NOMO-1 (cell line): ENCODE measurements at regions not wholly inside any gene's neighbourhood (a gene's known extent, or its start where the extent isn't known, plus 50 kb on each side); places are given as distances from the start of the nearest gene placed in this dataset.
"Not testable (repeated sequence)": the region's sequence is repeated elsewhere in the genome, so short reads cannot be mapped to it uniquely, and the experiment has no call there.

ENCODE experiments used
- DNase-seq, 2 experiments: peaks; one replicate each; lab custom pipeline; 2025; ENCODE audit not compliant: unreplicated experiment in 2 of 2; lab: John Stamatoyannopoulos, UW

DNA sequence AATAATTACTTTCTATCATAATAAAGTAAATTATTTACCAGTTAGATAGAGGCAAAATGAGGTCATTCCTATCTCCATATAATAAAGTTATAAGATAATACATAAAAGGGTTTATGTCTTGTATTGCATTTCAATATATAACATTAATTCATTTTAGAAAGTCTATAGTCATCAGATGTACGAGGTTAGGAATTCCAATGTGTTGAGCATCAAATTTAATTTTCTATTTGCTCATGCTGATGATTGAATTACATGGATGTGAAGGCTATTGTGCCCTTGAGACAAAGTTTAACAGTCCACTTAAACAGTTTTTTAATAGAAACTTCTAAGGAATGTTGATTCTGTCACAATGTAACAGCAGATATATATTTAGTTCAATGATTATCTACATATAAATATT is 678.3 kb upstream of the LRRN3 start:
- no peak for DNase-seq

DNA sequence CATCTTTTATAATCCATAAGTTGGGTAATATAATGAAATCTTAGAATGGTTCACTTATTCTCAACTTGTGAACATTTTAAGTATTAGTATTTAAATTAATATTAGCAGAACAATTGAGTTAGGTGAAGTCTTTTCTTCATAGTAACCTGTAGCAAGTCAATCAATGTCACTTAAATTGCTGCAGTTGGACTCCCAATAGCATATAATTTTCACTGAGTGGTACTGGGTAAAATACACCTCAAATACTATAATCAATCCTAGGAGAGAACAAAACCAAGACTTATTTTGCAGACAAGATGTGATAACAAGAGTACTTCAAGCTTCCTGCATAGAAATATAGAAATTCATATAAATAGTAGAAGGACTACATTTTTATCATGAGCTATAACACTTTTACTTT is 677.9 kb upstream of the LRRN3 start:
- no peak for DNase-seq

GRCh38 chr7:110417611-110418010 is 673.3 kb upstream of the LRRN3 start:
- no peak for DNase-seq

GRCh38 chr7:110418659-110419280 is 672.2 kb upstream of the LRRN3 start:
- DNase-seq = no peak

GRCh38 chr7:110420788-110421187 is 670.1 kb upstream of the LRRN3 start:
- DNase-seq = no peak

DNA sequence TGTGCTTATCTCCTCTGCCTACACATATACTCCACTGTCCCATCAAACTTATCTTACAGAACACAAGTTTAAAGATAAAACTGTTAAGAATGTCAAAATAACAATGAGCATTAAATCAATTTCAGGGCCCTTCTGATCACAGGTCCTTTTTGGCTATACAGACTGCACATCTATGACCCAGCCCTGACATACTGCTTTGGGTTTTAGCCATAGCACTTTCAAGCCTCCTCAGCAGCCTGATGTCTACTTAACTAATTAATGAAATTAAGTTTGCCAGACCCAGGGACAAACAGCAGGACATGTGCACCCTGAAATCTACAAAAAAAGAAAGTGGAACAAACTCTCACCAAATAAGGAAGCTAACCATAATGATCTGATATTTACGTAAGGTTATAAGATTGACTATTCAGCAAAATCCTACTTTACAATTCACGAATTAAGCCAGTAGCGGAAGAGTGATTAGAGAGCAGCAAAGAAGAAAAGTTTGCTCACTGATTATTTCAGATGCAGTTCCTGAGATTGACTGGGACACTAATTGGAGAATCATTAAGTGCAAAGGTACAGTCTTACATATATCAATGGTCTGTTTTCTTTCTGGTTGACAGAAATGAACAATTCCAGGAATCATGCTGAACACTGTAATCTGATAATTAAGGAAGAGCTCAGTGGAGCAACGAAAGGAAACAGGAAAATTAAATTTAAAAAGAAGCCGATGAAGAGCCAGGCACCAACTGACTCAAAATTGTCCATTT is 669.3 kb upstream of the LRRN3 start:
- no peak for DNase-seq

DNA sequence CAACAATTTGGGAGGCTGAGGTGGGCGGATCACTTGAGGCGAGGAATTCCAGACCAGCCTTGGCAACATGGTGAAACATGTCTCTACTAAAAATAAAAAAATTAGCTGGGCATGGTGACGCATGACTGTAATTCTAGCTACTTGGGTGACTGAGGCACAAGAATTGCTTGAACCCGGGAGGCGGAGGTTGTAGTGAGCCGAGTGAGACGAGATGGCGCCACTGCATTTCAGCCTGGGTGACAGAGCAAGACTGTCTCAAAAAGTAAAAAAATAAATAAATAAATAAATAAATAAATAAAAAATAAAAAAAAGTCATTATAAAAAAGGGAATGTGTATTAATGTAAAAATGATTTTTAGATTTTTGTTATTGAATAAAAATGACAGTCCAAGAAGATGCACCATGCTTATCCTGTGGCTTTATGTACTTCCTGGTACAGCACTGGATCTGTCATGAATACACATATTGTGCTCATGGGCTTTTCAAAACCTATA is 658.8 kb upstream of the LRRN3 start:
- DNase-seq = no peak

- not testable (repeated sequence) for DNase-seq
Measured at GRCh38 chr7:110438926-110439325, 652.0 kb upstream of the LRRN3 start.

- no peak for DNase-seq
Measured at GRCh38 chr7:110442381-110442837, 648.5 kb upstream of the LRRN3 start.

GRCh38 chr7:110446658-110447057 is 644.3 kb upstream of the LRRN3 start:
- DNase-seq = no peak

GRCh38 chr7:110448918-110449317 is 642.0 kb upstream of the LRRN3 start:
- peak in 1 of 2 experiments; percentile 0 for DNase-seq

GRCh38 chr7:110454713-110455112 is 636.2 kb upstream of the LRRN3 start:
- no peak for DNase-seq

DNA sequence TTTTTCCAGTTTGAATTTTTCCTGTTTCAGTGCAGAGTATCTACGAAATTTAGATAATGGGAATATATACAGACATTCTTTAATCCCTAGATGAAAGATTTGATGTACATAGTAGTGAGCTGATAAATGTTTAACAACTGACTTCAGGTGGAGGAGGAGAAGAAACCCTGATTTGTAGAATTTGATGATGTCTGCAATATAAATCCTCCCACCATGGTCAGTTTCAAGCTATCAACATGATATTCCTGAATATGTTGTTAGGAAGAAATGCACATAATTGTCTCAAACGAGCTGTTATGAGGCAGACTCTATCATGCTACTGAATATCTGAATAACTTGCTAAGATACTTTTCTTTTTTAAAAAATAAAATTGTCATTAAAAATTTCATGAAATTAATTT is 629.3 kb upstream of the LRRN3 start:
- no peak for DNase-seq

DNA sequence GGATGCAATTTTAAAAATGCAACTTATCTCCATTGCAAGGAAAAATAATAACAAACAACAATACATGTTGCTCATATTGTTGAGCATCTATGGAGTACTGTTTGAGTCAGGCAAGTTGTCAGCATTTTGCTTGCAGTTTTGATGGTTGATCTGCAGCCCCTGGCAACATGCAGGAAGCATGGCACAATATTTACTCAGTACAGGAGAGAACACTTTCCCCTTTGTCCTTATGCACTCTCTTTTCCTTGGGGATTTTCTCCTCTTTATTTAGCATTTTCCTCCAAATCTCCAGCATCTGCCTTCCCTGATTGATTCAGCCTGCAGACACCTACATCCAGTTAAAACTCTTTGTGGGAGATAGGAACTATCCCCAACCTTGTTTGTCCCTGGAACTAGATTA is 620.5 kb upstream of the LRRN3 start:
- no peak for DNase-seq

DNA sequence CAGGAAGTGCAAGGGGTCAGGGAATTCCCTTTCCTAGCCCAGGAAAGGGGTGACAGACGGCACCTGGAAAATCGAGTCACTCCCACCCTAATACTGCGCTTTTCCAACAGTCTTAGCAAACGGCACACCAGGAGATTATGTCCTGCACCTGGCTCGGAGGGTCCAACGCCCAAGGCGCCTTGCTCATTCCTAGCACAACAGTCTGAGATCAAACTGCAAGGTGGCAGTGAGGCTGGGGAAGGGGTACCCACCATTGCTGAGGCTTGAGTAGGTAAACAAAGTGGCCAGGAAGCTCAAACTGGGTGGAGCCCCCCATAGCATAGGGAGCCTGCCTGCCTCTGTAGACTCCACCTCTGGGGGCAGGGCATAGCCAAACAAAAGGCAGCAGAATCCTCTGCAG is 618.5 kb upstream of the LRRN3 start:
- DNase-seq = not testable (repeated sequence)

DNA sequence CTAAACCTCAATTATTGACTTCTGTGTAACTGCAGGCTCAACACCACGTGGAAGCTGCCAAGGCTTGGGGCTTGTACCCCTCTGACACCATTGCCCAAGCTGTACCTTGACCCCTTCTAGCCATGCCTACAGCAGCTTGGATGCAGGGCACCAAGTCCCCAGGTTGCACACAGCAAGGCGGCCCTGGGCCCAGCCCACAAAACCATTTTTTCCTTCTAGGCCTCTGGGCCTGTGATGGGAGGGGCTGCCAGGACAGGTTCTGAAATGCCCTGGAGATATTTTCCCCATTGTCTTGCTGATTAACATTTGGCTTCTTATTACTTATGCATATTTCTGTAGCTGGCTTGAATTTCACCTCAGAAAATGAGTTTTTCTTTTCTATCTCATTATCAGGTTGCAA is 610.0 kb upstream of the LRRN3 start:
- no peak for DNase-seq

DNA sequence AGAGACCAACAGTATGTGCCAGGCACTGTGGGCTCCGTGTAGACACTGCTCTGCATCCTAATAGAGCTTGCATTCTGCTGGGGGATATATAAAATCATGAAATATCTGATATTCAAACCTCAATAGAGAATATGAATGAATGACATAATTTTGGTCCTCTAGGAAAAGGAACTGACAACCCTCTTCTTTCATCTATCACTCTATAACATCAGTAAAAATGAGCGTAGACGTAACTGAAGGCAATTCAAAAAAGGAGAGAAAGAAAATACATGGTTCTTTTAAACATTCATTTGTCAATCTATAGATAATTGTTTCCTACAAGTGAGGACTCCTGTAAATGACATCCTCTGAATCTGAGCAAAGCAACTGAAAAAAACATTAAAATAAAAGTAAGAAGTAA is 607.4 kb upstream of the LRRN3 start:
- no peak for DNase-seq

GRCh38 chr7:110484356-110484755 is 606.6 kb upstream of the LRRN3 start:
- DNase-seq = no peak

GRCh38 chr7:110486549-110486948 is 604.4 kb upstream of the LRRN3 start:
- DNase-seq = no peak

DNA sequence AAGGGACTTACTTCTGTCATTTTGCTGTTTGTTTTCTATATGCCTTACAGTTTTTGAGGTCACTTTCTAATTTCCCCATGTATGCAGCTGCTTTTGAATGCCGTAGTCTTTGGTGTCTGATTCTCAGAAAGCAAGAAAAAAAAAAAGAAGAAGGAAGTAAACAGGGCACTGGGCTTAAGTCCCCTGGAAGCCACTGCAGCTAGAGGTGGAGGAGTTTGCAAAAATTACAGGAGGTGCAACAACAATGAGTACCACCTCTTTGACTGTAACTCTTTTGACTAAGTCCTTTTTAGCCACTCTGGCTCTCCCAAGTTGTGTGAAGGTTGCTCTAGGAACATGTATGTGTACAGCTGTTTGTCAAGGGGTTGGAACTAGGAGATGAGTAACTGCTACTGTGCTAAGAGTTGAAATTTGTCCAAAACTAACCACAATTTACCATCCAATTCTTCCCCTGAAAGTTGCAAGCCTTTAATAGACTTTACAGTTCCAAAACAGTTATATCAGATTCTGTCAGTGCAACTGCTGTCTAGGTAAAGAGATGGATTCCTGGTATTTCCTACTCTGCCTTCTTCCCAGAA is 588.0 kb upstream of the LRRN3 start:
- no peak for DNase-seq

DNA sequence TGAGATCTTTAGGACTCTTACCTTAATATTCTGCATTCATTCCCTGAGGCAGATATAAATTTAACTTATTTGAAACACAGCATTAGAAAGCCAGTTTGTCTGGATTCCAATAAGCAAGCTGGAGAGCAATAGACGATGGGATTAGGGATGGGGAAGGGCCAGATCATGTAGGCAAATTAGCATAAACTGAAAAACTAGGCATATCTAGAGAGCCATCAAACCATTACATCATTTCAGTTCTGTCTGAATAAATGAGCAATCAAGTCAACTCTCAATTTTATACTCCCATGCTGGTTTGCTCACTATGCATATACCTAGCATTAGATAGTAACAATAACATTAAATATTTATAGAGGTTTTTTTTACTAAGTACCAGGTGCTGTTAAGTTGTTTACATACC is 583.6 kb upstream of the LRRN3 start:
- no peak for DNase-seq

- DNase-seq = no peak
Measured at GRCh38 chr7:110507832-110508231, 583.1 kb upstream of the LRRN3 start.
